Esophagus squamous epithelium (tissue), 4 donors: ENCODE measurements at regions not wholly inside any gene's neighbourhood (a gene's known extent, or its start where the extent isn't known, plus 50 kb on each side); places are given as distances from the start of the nearest gene placed in this dataset.

Source experiments
- POLR2A ChIP-seq, 4 donors: fragments of 450-650 bp; IDR thresholded peaks; one replicate each; pipeline ENCODE4 v1.6.1; 2017; ENCODE audit warnings: antibody characterized with exemption in 4 of 4, mild to moderate bottlenecking in 4 of 4, moderate library complexity in 3 of 4
- TF ChIP-seq, protein P1 (sequence below), 6 experiments: fragments of 450-650 bp in 4 of 6; fragments of 200-600 bp in 2 of 6; sonication (generic) in 2 of 6; IDR thresholded peaks; one replicate each; pipeline ENCODE4 v1.5.1; 2016 to 2019; ENCODE audit warnings: antibody characterized with exemption in 6 of 6, mild to moderate bottlenecking in 4 of 6, moderate library complexity in 4 of 6

GRCh38 chr7:1325246-1325645 lies 92.6 kb downstream of the UNCX start:
- TF ChIP-seq, protein P1, sequence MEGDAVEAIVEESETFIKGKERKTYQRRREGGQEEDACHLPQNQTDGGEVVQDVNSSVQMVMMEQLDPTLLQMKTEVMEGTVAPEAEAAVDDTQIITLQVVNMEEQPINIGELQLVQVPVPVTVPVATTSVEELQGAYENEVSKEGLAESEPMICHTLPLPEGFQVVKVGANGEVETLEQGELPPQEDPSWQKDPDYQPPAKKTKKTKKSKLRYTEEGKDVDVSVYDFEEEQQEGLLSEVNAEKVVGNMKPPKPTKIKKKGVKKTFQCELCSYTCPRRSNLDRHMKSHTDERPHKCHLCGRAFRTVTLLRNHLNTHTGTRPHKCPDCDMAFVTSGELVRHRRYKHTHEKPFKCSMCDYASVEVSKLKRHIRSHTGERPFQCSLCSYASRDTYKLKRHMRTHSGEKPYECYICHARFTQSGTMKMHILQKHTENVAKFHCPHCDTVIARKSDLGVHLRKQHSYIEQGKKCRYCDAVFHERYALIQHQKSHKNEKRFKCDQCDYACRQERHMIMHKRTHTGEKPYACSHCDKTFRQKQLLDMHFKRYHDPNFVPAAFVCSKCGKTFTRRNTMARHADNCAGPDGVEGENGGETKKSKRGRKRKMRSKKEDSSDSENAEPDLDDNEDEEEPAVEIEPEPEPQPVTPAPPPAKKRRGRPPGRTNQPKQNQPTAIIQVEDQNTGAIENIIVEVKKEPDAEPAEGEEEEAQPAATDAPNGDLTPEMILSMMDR (IDR thresholded peaks at IDR 0.05) = no peak
- TF ChIP-seq POLR2A (IDR thresholded peaks at IDR 0.05) = no peak
